SK-N-MC (cell line): ENCODE measurements at regions not wholly inside any gene's neighbourhood (a gene's known extent, or its start where the extent isn't known, plus 50 kb on each side); places are given as distances from the start of the nearest gene placed in this dataset.
"Not testable (repeated sequence)": the region's sequence is repeated elsewhere in the genome, so short reads cannot be mapped to it uniquely, and the experiment has no call there.

Experiments used
- DNase-seq: peaks from one replicate; pipeline ENCODE4 v3.0.0-alpha.2; 2011; ENCODE audit warnings: low read depth, low spot score
- H3K27ac ChIP-seq: fragments of 200-600 bp; sonication (generic); 2 replicates; pipeline ENCODE4 v1.5.1; 2016; ENCODE audit warnings: mixed run types
- H3K36me3 ChIP-seq: fragments of 200-600 bp; sonication (generic); 2 replicates; pipeline ENCODE4 v1.6.1; 2017; ENCODE audit warnings: antibody characterized with exemption, low read length, mixed read lengths; ENCODE audit not compliant: insufficient read depth
- H3K4me3 ChIP-seq: fragments of 200-600 bp; sonication (generic); 2 replicates; pipeline ENCODE4 v1.5.1; 2016
- H3K9ac ChIP-seq: fragments of 200-600 bp; sonication (generic); 2 replicates; pipeline ENCODE4 v1.8.0; 2017; ENCODE audit warnings: mixed run types, mixed read lengths; ENCODE audit not compliant: insufficient read length
- H3K9me3 ChIP-seq: fragments of 200-600 bp; sonication (generic); 2 replicates; pipeline ENCODE4 v1.6.1; 2017; ENCODE audit warnings: low read depth, mild to moderate bottlenecking, antibody characterized with exemption, low read length, moderate library complexity, mixed read lengths
- EZH2 ChIP-seq: fragments of 200-600 bp; sonication (generic); IDR thresholded peaks from one replicate; pipeline ENCODE4 v1.6.1; 2017; ENCODE audit warnings: antibody characterized with exemption
- FOXP2 ChIP-seq: optimal IDR thresholded peaks from 2 replicates; pipeline ENCODE3; 2011; ENCODE audit warnings: mild to moderate bottlenecking, moderate library complexity; ENCODE audit not compliant: insufficient read depth; ENCODE audit errors: extremely low read length, control extremely low read depth
- POLR2AphosphoS5 ChIP-seq: IDR thresholded peaks from 2 replicates; pipeline ENCODE4 v1.6.1; 2012; ENCODE audit warnings: mild to moderate bottlenecking, low read depth, low read length, borderline replicate concordance

DNA sequence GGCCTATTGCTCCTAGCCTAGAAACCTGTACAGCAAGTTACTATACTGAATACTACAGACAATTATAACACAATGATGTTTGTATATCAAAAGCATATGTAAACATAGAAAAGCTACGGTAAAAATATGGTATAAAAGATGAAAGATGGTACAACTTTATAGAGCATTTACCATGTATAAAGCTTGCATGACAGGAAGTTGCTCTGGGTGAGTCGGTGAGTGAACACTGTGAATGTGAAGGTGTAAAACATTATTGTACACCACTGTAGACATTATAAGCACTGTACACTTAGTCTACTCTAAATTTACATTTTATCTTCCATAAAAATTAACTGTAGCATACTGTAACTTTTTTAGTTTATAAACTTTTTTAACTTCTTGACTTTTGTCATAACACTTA is 674.3 kb upstream of the ZWINT start:
- H3K4me3 ChIP-seq, result no peak overlapping the region
- no peaks in the 10 kb centered on the region for H3K9me3 ChIP-seq
- no peak overlapping the region for H3K27ac ChIP-seq
- no peak for TF ChIP-seq EZH2
- no peak for TF ChIP-seq POLR2AphosphoS5
- TF ChIP-seq FOXP2, result no peak
- no peak overlapping the region for H3K9ac ChIP-seq
- H3K36me3 ChIP-seq, result no peaks in the 10 kb centered on the region
- no peak for DNase-seq

- H3K36me3 ChIP-seq, DNase-seq, H3K9me3 ChIP-seq, H3K9ac ChIP-seq, H3K27ac ChIP-seq, H3K4me3 ChIP-seq: not testable (repeated sequence)
These were observed 671.2 kb upstream of the ZWINT start for GRCh38 chr10:57032301-57032700.

DNA sequence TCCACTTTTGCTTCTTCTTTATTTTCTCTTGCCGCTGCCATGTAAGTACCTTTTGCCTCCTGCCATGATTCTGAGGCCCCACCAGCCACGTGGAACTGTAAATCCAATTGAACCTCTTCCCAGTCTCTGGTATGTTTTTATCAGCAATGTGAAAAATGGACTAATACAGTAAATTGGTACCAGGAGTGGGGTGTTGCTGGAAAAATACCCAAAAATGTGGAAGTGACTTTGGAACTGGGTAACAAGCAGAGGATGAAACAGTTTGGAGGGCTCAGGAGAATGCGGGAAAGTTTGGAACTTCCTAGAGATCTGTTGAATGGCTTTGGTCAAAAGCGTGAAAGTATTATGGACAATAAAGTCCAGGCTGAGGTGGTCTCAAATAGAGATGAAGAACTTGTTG is 670.3 kb upstream of the ZWINT start:
- Histone ChIP-seq H3K9me3 (no peaks in the 10 kb centered on the region), H3K9ac (no peak overlapping the region), H3K27ac (no peak overlapping the region), H3K4me3 (no peak overlapping the region), H3K36me3 (no peaks in the 10 kb centered on the region)
- no peak for DNase-seq
- TF ChIP-seq EZH2, result no peak
- TF ChIP-seq POLR2AphosphoS5, result no peak
- TF ChIP-seq FOXP2, result no peak

DNA sequence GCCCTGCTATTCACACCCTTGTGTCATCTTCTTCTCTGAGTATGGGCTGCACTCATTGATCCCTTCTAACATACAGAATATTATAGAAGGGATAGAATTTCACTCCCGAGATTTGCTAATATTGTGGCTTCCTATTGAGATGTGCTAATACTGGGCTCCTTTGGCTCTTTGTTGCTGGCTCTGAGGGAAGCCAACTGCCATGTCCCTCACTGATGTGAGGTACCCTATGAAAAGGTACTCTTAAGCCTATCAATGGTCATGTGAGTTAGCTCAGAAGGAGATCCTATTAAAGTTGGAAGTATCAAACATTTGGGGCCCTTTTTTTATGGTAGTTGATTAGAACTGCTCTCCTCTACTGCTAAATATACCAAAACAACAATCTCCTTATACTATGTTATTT is 665.2 kb upstream of the ZWINT start:
- Histone ChIP-seq H3K27ac (no peak overlapping the region), H3K36me3 (no peaks in the 10 kb centered on the region), H3K9ac (no peak overlapping the region), H3K4me3 (no peak overlapping the region), H3K9me3 (no peaks in the 10 kb centered on the region)
- TF ChIP-seq POLR2AphosphoS5 (no peak), EZH2 (no peak), FOXP2 (no peak)
- no peak for DNase-seq

DNA sequence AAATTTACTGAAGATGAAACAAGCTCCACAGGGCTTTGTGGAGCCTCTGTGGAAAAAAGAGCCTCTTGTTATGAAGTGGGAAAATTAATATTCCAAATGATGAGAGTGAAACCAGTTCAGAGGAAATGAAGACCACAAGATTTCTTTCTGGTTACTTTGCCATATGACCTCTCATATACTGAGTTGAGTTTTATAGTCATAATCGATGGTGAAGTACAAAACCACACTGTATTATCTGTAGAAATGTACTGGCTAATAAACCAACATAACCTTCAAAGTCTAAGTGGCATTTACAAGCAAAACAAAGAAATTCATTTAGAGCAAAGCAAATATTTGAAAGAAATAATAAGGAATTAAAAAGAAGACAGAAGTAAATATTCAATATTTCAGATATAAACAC is 662.6 kb upstream of the ZWINT start:
- TF ChIP-seq POLR2AphosphoS5, result no peak
- TF ChIP-seq FOXP2, result no peak
- TF ChIP-seq EZH2, result no peak
- no peak overlapping the region for H3K9ac ChIP-seq
- H3K9me3 ChIP-seq, result no peaks in the 10 kb centered on the region
- no peak for DNase-seq
- no peak overlapping the region for H3K27ac ChIP-seq
- H3K4me3 ChIP-seq, result no peak overlapping the region
- H3K36me3 ChIP-seq, result no peaks in the 10 kb centered on the region

DNA sequence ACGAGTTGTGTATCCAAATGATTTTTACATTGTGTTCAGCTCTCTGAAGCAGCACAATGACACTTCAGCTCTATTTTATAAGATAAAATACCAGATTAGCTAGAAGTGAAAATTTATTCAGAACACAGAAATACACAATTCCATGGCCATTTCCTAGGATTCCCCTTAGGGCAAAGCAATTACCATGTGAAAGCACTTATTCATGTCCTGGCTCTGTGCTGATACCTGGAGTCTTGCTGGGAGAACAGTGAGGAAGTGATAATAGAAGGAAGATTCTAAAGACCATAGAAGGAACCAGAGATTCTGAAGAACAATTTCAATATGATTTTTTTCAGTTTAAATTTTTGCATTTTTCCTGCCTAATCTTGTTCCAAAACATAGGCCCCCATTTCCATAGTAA is 657.4 kb upstream of the ZWINT start:
- TF ChIP-seq EZH2, result no peak
- no peak for TF ChIP-seq FOXP2
- no peak for TF ChIP-seq POLR2AphosphoS5
- DNase-seq, result no peak
- no peaks in the 10 kb centered on the region for H3K9me3 ChIP-seq
- no peak overlapping the region for H3K27ac ChIP-seq
- no peaks in the 10 kb centered on the region for H3K36me3 ChIP-seq
- H3K4me3 ChIP-seq, result no peak overlapping the region
- H3K9ac ChIP-seq, result no peak overlapping the region

- H3K9ac ChIP-seq, result no peak overlapping the region
- no peak overlapping the region for H3K4me3 ChIP-seq
- no peak overlapping the region for H3K27ac ChIP-seq
- DNase-seq, result no peak
- no peaks in the 10 kb centered on the region for H3K36me3 ChIP-seq
- TF ChIP-seq FOXP2, result no peak
- H3K9me3 ChIP-seq, result no peaks in the 10 kb centered on the region
These were observed 656.4 kb upstream of the ZWINT start for GRCh38 chr10:57017356-57018037.

- Histone ChIP-seq H3K4me3 (no peak overlapping the region), H3K36me3 (no peaks in the 10 kb centered on the region), H3K9me3 (no peaks in the 10 kb centered on the region), H3K27ac (no peak overlapping the region), H3K9ac (no peak overlapping the region)
- TF ChIP-seq FOXP2, result no peak
- no peak for DNase-seq
These were observed 654.7 kb upstream of the ZWINT start for GRCh38 chr10:57015595-57016318.

- DNase-seq, result no peak
- no peak overlapping the region for H3K9ac ChIP-seq
- no peaks in the 10 kb centered on the region for H3K36me3 ChIP-seq
- no peak overlapping the region for H3K27ac ChIP-seq
- TF ChIP-seq EZH2 (no peak), FOXP2 (no peak)
- H3K4me3 ChIP-seq, result no peak overlapping the region
- no peaks in the 10 kb centered on the region for H3K9me3 ChIP-seq
These were observed 654.1 kb upstream of the ZWINT start for GRCh38 chr10:57015187-57015586.
